ENCODE measurements at regions not wholly inside any gene's neighbourhood (a gene's known extent, or its start where the extent isn't known, plus 50 kb on each side); places are given as distances from the start of the nearest gene placed in this dataset.

DNA sequence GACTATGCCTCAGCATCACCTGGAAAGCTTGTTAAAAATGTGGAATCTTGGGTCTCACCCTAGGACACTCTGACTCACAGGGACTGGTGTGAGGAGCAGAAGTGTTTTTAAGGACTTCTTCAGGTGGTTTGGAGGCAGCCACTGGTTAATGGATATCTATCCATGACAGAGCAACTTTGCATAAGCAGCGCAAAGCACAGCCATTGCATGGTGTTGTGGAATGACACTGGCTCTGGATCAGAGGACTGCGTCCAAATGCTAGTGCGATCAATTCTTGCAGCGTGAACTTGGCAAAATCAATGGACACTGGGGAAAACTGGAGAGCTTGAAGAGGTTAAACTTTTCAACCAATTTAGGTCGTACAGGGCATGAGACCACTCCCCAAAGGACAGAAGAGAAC, 116.8 kb upstream of the FAM78B start:
- ATAC-seq (no peak), FAIRE-seq (no peak), DNase-seq (ENCODE audit: low spot score) (no peak)
- POLR2A ChIA-PET: no interaction called here
- BruUV-seq (replicated peaks): no TSS peak
- Histone ChIP-seq H3K27me3 (ENCODE audit: control insufficient read depth in 1 of 2, insufficient read depth in 2 of 2, low read length in 2 of 2) (no peaks in the 10 kb centered on the region), H4K20me1 (ENCODE audit: insufficient read depth, low read length) (no peaks in the 10 kb centered on the region), H3K4me2 (ENCODE audit: low read depth, low read length) (no peak overlapping the region), H3K4me1 (ENCODE audit: insufficient read depth, low read length) (no peaks in the 10 kb centered on the region), H3K9me3 (ENCODE audit: low read length) (no peaks in the 10 kb centered on the region), H2AFZ (ENCODE audit: low read length) (no peak overlapping the region), H3K4me3 (replicated peaks in 1 of 3; ENCODE audit: insufficient read depth in 1 of 3, low read depth in 2 of 3, low read length in 3 of 3) (no peak overlapping the region), H3K9ac (ENCODE audit: insufficient read depth, low read depth, low read length) (no peak overlapping the region), H3K36me3 (replicated peaks in 1 of 2; ENCODE audit: control insufficient read depth in 1 of 2, insufficient read depth in 2 of 2, low read length in 2 of 2) (no peaks in the 10 kb centered on the region), H3K79me2 (ENCODE audit: insufficient read depth, low read length) (no peaks in the 10 kb centered on the region), H3K27ac (ENCODE audit: extremely low read length, insufficient read depth, low read length) (no peak overlapping the region)
- in situ Hi-C loops (cut with HindIII; ENCODE audit: extremely low pct_ligation_motif_present, low pct_unique_long_range_greater_than_20kb) (no loop called here), intact Hi-C loops (cut with micrococcal nuclease; ENCODE audit: unreplicated experiment) (no loop called here)
- TF ChIP-seq, protein P1, sequence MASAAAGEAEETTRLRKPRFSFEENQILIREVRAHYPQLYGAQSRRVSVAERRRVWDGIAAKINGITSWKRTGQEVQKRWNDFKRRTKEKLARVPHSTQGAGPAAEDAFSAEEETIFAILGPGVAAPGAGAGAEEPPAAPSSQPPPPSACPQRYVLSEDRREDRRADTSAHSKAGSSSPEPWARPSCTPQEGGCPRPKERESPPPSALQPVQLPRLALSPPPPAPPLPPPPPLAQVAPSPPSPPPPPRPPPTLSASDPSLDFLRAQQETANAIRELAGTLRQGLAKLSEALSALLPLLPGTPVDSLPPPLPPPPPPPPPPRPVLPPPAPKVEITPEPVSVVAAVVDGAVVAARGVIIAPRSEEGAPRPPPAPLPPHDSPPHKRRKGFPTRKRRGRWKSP (CRISPR knock-in tag; IDR thresholded peaks at IDR 0.05): no peak
- TF ChIP-seq, protein P2, sequence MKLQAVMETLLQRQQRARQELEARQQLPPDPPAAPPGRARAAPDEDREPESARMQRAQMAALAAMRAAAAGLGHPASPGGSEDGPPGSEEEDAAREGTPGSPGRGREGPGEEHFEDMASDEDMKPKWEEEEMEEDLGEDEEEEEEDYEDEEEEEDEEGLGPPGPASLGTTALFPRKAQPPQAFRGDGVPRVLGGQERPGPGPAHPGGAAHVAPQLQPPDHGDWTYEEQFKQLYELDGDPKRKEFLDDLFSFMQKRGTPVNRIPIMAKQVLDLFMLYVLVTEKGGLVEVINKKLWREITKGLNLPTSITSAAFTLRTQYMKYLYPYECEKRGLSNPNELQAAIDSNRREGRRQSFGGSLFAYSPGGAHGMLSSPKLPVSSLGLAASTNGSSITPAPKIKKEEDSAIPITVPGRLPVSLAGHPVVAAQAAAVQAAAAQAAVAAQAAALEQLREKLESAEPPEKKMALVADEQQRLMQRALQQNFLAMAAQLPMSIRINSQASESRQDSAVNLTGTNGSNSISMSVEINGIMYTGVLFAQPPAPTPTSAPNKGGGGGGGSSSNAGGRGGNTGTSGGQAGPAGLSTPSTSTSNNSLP (IDR thresholded peaks at IDR 0.05; ENCODE audit: low read depth, low read length): no peak
- TF ChIP-seq ZNF782 (CRISPR knock-in tag; IDR thresholded peaks at IDR 0.05; ENCODE audit: borderline replicate concordance): no peak
- TF ChIP-seq HNRNPK (IDR thresholded peaks at IDR 0.05; ENCODE audit: low read depth, low read length, poor library complexity, severe bottlenecking): no peak
- no peak for TF ChIP-seq ZNF879 (CRISPR knock-in tag; IDR thresholded peaks at IDR 0.05)
- CTCF ChIA-PET (ENCODE audit: low intra/inter-chr PET ratio, low total read pairs): no interaction called here
- 12% methylated on average over 5 of the region's 5 CpGs for WGBS (ENCODE audit: low lambda C conversion rate)

Measured in HepG2 (cell line).